ENCODE measurements at regions not wholly inside any gene's neighbourhood (a gene's known extent, or its start where the extent isn't known, plus 50 kb on each side); places are given as distances from the start of the nearest gene placed in this dataset.
"Not testable (repeated sequence)": the region's sequence is repeated elsewhere in the genome, so short reads cannot be mapped to it uniquely, and the experiment has no call there.

DNA sequence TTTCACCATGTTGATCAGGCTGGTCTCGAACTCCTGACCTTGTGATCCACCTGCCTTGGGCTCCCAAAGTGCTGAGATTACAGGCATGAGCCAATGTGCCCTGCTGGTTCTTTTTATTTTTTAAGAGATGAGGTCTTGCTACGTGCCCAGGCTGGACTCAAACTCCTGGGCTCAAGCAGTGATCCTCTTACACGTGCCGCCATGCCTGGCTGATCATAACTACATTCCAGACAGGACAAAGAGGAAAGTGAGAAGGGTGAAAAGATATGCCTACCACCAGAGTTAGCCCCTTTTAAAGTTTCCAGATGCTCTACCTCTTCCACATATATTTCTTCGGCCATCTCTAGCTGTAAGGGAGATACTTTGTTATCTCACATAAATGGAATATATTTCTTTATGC lies 79.7 kb upstream of the SOX13 start:
- no peak for DNase-seq (ENCODE audit: low read depth, low spot score)
- H3K4me3 ChIP-seq (ENCODE audit: low read length): no peak overlapping the region

DNA sequence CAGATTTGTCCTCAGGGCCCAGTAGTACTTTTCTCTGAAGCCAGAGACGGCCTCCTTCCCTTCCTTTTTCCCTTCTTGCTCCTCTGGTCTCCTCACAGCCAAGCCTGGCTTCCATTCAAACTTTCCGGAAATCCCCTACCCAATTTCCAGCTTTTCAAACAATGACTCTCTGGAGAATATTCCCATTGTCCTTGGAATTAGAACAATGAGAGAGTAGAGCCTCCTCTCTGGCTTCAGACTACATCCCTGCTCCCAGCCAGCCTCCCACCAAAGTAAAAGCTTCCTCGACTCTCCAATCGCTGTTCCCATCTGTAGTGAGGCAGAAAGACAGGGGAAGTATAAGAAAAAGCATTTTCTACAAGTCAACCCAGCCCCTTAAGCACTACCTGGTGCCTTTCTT lies 77.7 kb upstream of the SOX13 start:
- no peak for DNase-seq (ENCODE audit: low read depth, low spot score)
- no peak overlapping the region for H3K4me3 ChIP-seq (ENCODE audit: low read length)

GRCh38 chr1:203996126-203996525 lies 76.8 kb upstream of the SOX13 start:
- DNase-seq (ENCODE audit: low read depth, low spot score): no peak

GRCh38 chr1:203998571-203998970 lies 74.3 kb upstream of the SOX13 start:
- DNase-seq (ENCODE audit: low read depth, low spot score); H3K4me3 ChIP-seq (ENCODE audit: low read length): not testable (repeated sequence)

More at GRCh38 chr1:203996126-203996525, 76.8 kb upstream of the SOX13 start:
- no peak overlapping the region for H3K4me3 ChIP-seq (ENCODE audit: low read length)

DNA sequence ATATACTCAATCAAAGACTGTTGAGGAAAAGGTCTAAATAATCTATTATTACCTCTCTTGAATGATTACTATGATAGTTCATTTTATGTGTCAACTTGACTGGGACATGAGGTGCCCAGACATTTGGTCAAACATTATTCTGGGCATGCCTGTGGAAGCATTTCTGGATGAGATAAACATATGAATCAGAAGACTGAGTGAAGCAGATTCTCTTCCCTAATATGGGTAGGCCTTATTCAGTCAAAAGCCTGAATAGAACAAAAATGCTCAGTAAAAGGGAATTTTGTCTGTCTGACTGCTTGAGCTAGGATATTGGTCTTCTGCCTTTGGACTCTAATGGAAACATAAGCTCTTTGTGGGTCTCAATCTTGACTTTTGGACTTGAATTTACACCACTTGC lies 73.3 kb upstream of the SOX13 start:
- no peak for DNase-seq (ENCODE audit: low read depth, low spot score)

GRCh38 chr1:204001166-204001901 lies 71.6 kb upstream of the SOX13 start:
- DNase-seq (ENCODE audit: low read depth, low spot score): no peak
- H3K4me3 ChIP-seq (ENCODE audit: low read length): no peak overlapping the region

More for the DNA sequence above, 73.3 kb upstream of the SOX13 start:
- H3K4me3 ChIP-seq (ENCODE audit: low read length): no peak overlapping the region

GRCh38 chr1:204002614-204003013 lies 70.3 kb upstream of the SOX13 start:
- H3K4me3 ChIP-seq (ENCODE audit: low read length): no peak overlapping the region
- no peak for DNase-seq (ENCODE audit: low read depth, low spot score)

DNA sequence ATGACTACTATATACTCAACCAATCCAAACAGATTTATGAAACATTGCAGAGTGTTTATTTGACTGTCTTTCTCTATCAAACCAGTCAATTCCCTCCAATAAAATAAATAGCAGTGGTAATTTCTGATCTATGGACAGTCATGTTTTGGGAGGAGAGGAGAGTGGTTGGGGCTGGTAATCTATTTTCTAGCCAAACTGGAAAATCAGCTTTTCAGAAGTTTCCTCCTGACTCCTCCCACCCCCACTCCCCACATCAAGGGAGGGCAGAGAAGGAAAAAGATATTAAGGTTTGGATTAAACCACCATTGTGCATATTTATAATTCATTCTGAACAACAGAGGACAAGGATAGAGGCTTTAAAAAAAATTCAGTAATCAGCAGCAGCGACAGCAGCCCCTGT lies 69.4 kb upstream of the SOX13 start:
- DNase-seq (ENCODE audit: low read depth, low spot score): no peak

GRCh38 chr1:204011426-204011825 lies 61.5 kb upstream of the SOX13 start:
- no peak overlapping the region for H3K4me3 ChIP-seq (ENCODE audit: low read length)
- no peak for DNase-seq (ENCODE audit: low read depth, low spot score)

More for the DNA sequence above, 69.4 kb upstream of the SOX13 start:
- no peak overlapping the region for H3K4me3 ChIP-seq (ENCODE audit: low read length)

- DNase-seq (ENCODE audit: low read depth, low spot score): no peak
- H3K4me3 ChIP-seq (ENCODE audit: low read length): no peak overlapping the region
These were observed 59.9 kb upstream of the SOX13 start for GRCh38 chr1:204013052-204013451.

DNA sequence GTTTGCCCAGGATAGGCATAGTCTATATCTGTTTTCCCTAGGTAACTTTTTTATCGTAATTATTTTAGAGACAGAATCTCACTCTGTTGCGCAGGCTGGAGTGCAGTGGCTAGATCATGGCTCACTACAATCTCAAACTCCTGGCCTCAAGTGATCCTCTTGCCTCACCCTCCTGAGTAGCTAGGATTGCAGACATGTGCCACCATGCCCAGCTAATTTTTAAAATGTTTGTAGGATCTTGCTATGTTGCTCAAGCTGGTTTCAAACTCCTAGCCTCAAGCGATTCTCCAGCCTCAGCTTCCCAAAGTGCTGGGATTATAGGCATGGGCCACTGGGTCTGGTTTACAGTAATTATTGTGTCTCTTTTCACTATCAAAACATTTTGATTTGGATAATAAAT lies 58.6 kb upstream of the SOX13 start:
- no peak for DNase-seq (ENCODE audit: low read depth, low spot score)
- no peak overlapping the region for H3K4me3 ChIP-seq (ENCODE audit: low read length)

- DNase-seq (ENCODE audit: low read depth, low spot score); H3K4me3 ChIP-seq (ENCODE audit: low read length): not testable (repeated sequence)
These were observed 58.0 kb upstream of the SOX13 start for GRCh38 chr1:204014961-204015360.

DNA sequence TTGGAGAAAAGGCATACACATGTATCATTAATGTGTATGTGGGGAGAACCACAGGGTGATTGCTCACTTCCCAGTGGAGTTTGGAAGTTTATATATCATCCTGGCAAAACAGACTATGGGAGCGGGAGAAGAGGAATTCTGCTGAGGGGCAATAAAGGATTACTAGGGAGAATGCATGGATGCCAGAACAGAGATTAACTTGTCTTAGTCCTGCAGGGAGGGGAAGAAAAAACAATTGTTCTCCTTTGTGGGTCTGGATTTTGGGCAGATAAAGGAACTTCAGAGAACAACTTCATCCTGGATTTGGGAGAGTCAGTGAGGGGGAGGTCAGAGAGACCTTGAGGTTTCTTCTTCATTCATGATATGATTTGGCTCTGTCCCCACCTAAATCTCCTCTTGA lies 55.9 kb upstream of the SOX13 start:
- H3K4me3 ChIP-seq (ENCODE audit: low read length): no peak overlapping the region
- DNase-seq (ENCODE audit: low read depth, low spot score): no peak

GRCh38 chr1:204018460-204018859 lies 54.5 kb upstream of the SOX13 start:
- H3K4me3 ChIP-seq (ENCODE audit: low read length): no peak overlapping the region
- no peak for DNase-seq (ENCODE audit: low read depth, low spot score)
